Osteoblast (primary cell): ENCODE measurements at regions not wholly inside any gene's neighbourhood (a gene's known extent, or its start where the extent isn't known, plus 50 kb on each side); places are given as distances from the start of the nearest gene placed in this dataset.

Source experiments
- DNase-seq: peaks from one replicate; pipeline ENCODE4 v3.0.0; 2011; ENCODE audit warnings: low spot score, mixed read lengths; ENCODE audit not compliant: insufficient read length; ENCODE audit errors: missing footprints
- H2AFZ ChIP-seq: 2 replicates; pipeline ENCODE4 v1.6.0; 2011; ENCODE audit warnings: mild to moderate bottlenecking, low read length
- H3K27ac ChIP-seq: 2 replicates; pipeline ENCODE4 v1.5.1; 2011; ENCODE audit warnings: mild to moderate bottlenecking, low read depth, low read length, moderate library complexity
- H3K27me3 ChIP-seq: 2 replicates; pipeline ENCODE4 v1.6.0; 2012; ENCODE audit warnings: mild to moderate bottlenecking, control low read depth, inconsistent platforms, low read length, moderate library complexity; ENCODE audit not compliant: insufficient read depth
- H3K36me3 ChIP-seq: 2 replicates; pipeline ENCODE4 v1.5.1; 2011; ENCODE audit warnings: mild to moderate bottlenecking, low read length, control low read depth, moderate library complexity; ENCODE audit not compliant: insufficient read depth
- H3K4me1 ChIP-seq: 2 replicates; pipeline ENCODE4 v1.5.1; 2011; ENCODE audit warnings: mild to moderate bottlenecking, low read length, control low read depth, moderate library complexity; ENCODE audit not compliant: insufficient read depth
- H3K4me2 ChIP-seq: 2 replicates; pipeline ENCODE4 v1.6.0; 2011; ENCODE audit warnings: mild to moderate bottlenecking, low read length; ENCODE audit not compliant: insufficient read depth
- H3K4me3 ChIP-seq: fragments of 200-600 bp; sonication (generic); 3 replicates; pipeline ENCODE4 v1.5.1; 2012; ENCODE audit warnings: mild to moderate bottlenecking, low read length, inconsistent platforms; ENCODE audit not compliant: insufficient read depth
- H3K79me2 ChIP-seq: 2 replicates; pipeline ENCODE4 v1.6.0; 2012; ENCODE audit warnings: mild to moderate bottlenecking, low read length, control low read depth, inconsistent platforms; ENCODE audit not compliant: insufficient read depth
- H3K9me3 ChIP-seq: 2 replicates; pipeline ENCODE4 v1.5.1; 2011; ENCODE audit warnings: low read depth, low read length, control low read depth
- H4K20me1 ChIP-seq: 2 replicates; pipeline ENCODE4 v1.6.0; 2012; ENCODE audit warnings: mild to moderate bottlenecking, low read length, control low read depth; ENCODE audit not compliant: insufficient read depth
- TF ChIP-seq, protein P1 (sequence below): IDR thresholded peaks from 2 replicates; pipeline ENCODE4 v1.5.1; 2011; ENCODE audit warnings: mild to moderate bottlenecking, low read depth, low read length, moderate library complexity; ENCODE audit errors: extremely low read depth

DNA sequence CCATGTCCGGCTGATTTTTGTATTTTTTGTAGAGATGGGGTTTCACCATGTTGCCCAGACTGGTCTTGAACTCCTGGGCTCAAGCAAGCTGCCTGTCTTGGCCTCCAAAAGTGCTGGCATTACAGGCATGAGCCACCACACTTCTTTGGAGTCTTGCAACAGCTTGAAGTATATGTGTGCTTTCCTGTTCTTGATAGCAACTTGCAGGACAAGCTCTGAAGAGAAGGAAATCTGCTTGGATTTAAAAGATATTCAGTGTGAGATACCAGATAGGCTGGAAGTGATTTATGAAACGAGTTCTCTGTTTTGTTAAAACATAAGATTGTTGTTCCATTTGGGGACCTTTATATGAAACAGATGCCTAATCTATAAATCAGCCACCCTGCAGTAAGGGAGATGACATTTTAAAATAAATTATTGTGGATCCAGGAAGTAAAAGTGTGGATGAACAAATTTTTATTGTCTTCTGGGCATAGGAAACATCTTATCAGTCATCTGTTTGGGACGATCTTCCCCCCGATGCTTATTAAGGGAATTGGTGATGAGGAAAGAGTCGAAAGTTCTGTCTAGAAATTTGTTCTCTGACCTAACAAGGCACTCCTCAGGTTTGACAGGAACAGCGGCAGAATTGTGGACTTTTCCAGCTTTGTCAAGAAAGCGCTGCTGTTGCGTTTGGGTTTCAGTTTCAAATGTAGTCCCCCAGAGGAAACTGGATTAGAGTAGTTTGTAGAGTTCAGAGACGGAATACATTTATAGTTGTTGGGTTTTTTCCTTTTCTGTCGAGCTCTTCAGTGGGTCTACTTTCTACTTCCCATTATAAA, 53.7 kb upstream of the MAGI1 start:
- Histone ChIP-seq H3K4me2 (peak overlapping the region; percentile 51), H2AFZ (peak overlapping the region; percentile 73)
- no peak for DNase-seq

More for the DNA sequence above, 53.7 kb upstream of the MAGI1 start:
- Histone ChIP-seq H4K20me1 (no peaks in the 10 kb centered on the region), H3K4me3 (peak overlapping the region; percentile 36), H3K36me3 (no peaks in the 10 kb centered on the region), H3K79me2 (no peaks in the 10 kb centered on the region), H3K27ac (peak overlapping the region; percentile 33), H3K4me1 (peaks cover 7% of the 10 kb centered on the region), H3K27me3 (no peaks in the 10 kb centered on the region), H3K9me3 (peaks cover 3% of the 10 kb centered on the region)
- TF ChIP-seq, protein P1, sequence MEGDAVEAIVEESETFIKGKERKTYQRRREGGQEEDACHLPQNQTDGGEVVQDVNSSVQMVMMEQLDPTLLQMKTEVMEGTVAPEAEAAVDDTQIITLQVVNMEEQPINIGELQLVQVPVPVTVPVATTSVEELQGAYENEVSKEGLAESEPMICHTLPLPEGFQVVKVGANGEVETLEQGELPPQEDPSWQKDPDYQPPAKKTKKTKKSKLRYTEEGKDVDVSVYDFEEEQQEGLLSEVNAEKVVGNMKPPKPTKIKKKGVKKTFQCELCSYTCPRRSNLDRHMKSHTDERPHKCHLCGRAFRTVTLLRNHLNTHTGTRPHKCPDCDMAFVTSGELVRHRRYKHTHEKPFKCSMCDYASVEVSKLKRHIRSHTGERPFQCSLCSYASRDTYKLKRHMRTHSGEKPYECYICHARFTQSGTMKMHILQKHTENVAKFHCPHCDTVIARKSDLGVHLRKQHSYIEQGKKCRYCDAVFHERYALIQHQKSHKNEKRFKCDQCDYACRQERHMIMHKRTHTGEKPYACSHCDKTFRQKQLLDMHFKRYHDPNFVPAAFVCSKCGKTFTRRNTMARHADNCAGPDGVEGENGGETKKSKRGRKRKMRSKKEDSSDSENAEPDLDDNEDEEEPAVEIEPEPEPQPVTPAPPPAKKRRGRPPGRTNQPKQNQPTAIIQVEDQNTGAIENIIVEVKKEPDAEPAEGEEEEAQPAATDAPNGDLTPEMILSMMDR, result no peak
